Neural crest cell (in vitro differentiated cells): ENCODE measurements at regions not wholly inside any gene's neighbourhood (a gene's known extent, or its start where the extent isn't known, plus 50 kb on each side); places are given as distances from the start of the nearest gene placed in this dataset.

Source experiments
- DNase-seq: peaks from one replicate; pipeline ENCODE4 v3.0.0; 2021; ENCODE audit warnings: low read depth, mixed read lengths, low spot score
- H3K27ac Mint-ChIP-seq: one replicate; pipeline ENCODE4 v1.8.0; 2021; ENCODE audit warnings: mild to moderate bottlenecking, mixed read lengths; ENCODE audit not compliant: unreplicated experiment
- H3K27me3 Mint-ChIP-seq: 2 replicates; pipeline ENCODE4 v1.8.0; 2021; ENCODE audit warnings: low read depth, mild to moderate bottlenecking, mixed read lengths
- H3K36me3 Mint-ChIP-seq: 2 replicates; pipeline ENCODE4 v1.8.0; 2021; ENCODE audit warnings: low read depth, mild to moderate bottlenecking, mixed read lengths
- H3K4me1 Mint-ChIP-seq: 2 replicates; pipeline ENCODE4 v1.8.0; 2021; ENCODE audit warnings: mixed read lengths
- H3K4me3 Mint-ChIP-seq: one replicate; pipeline ENCODE4 v1.8.0; 2021; ENCODE audit warnings: mild to moderate bottlenecking, mixed read lengths
- H3K9me3 Mint-ChIP-seq: 2 replicates; pipeline ENCODE4 v1.8.0; 2021; ENCODE audit warnings: mixed read lengths
- CTCF ChIP-seq: fragments of 200-600 bp; sonication (generic); conservative IDR thresholded peaks from 2 replicates; pipeline ENCODE4 v1.5.0; 2021; ENCODE audit warnings: antibody characterized with exemption, mild to moderate bottlenecking

GRCh38 chr12:127230843-127231260 is 1036.1 kb upstream of the TMEM132C start:
- Mint-ChIP-seq H3K36me3 (no peaks in the 10 kb centered on the region), H3K27me3 (peaks cover 5% of the 10 kb centered on the region), H3K27ac (no peak overlapping the region), H3K4me3 (no peak overlapping the region), H3K9me3 (peaks cover 2% of the 10 kb centered on the region), H3K4me1 (no peaks in the 10 kb centered on the region)
- no peak for TF ChIP-seq CTCF
- no peak for DNase-seq

- DNase-seq = no peak
- H3K4me3 Mint-ChIP-seq = no peak overlapping the region
- no peak overlapping the region for H3K27ac Mint-ChIP-seq
- peaks cover 2% of the 10 kb centered on the region for H3K9me3 Mint-ChIP-seq
- H3K36me3 Mint-ChIP-seq = no peaks in the 10 kb centered on the region
- peaks cover 3% of the 10 kb centered on the region for H3K27me3 Mint-ChIP-seq
- no peak for TF ChIP-seq CTCF
- no peaks in the 10 kb centered on the region for H3K4me1 Mint-ChIP-seq
Measured at GRCh38 chr12:127231371-127231770, 1035.6 kb upstream of the TMEM132C start.

- no peak overlapping the region for H3K4me3 Mint-ChIP-seq
- peaks cover 2% of the 10 kb centered on the region for H3K9me3 Mint-ChIP-seq
- DNase-seq = no peak
- no peak for TF ChIP-seq CTCF
- H3K4me1 Mint-ChIP-seq = no peaks in the 10 kb centered on the region
- no peak overlapping the region for H3K27ac Mint-ChIP-seq
- no peaks in the 10 kb centered on the region for H3K36me3 Mint-ChIP-seq
- peaks cover 3% of the 10 kb centered on the region for H3K27me3 Mint-ChIP-seq
Measured at GRCh38 chr12:127233016-127233415, 1034.0 kb upstream of the TMEM132C start.

- H3K27me3 Mint-ChIP-seq = peaks cover 3% of the 10 kb centered on the region
- TF ChIP-seq CTCF = no peak
- H3K36me3 Mint-ChIP-seq = no peaks in the 10 kb centered on the region
- no peak for DNase-seq
- no peak overlapping the region for H3K4me3 Mint-ChIP-seq
- H3K27ac Mint-ChIP-seq = no peak overlapping the region
- no peaks in the 10 kb centered on the region for H3K4me1 Mint-ChIP-seq
- H3K9me3 Mint-ChIP-seq = no peaks in the 10 kb centered on the region
Measured at GRCh38 chr12:127235761-127236160, 1031.2 kb upstream of the TMEM132C start.

GRCh38 chr12:127236491-127236890 is 1030.5 kb upstream of the TMEM132C start:
- Mint-ChIP-seq H3K27me3 (peaks cover 3% of the 10 kb centered on the region), H3K4me3 (no peak overlapping the region), H3K4me1 (no peaks in the 10 kb centered on the region), H3K9me3 (no peaks in the 10 kb centered on the region), H3K36me3 (no peaks in the 10 kb centered on the region), H3K27ac (no peak overlapping the region)
- no peak for DNase-seq
- no peak for TF ChIP-seq CTCF

- TF ChIP-seq CTCF = no peak
- no peak for DNase-seq
- H3K9me3 Mint-ChIP-seq = no peaks in the 10 kb centered on the region
- no peak overlapping the region for H3K4me3 Mint-ChIP-seq
- peaks cover 3% of the 10 kb centered on the region for H3K27me3 Mint-ChIP-seq
- H3K4me1 Mint-ChIP-seq = no peaks in the 10 kb centered on the region
- no peak overlapping the region for H3K27ac Mint-ChIP-seq
- no peaks in the 10 kb centered on the region for H3K36me3 Mint-ChIP-seq
Measured at GRCh38 chr12:127237151-127237550, 1029.8 kb upstream of the TMEM132C start.
